Activated B cell treated with CpG ODN at 0.5 μM for 24 hours (primary cell): ENCODE measurements at regions not wholly inside any gene's neighbourhood (a gene's known extent, or its start where the extent isn't known, plus 50 kb on each side); places are given as distances from the start of the nearest gene placed in this dataset.
"Not testable (repeated sequence)": the region's sequence is repeated elsewhere in the genome, so short reads cannot be mapped to it uniquely, and the experiment has no call there.

ENCODE experiments used
- ATAC-seq: fragments of 200-7000 bp; cut with Tn5 transposase; one replicate; pipeline ENCODE4 v1.10.0; 2021; ENCODE audit warnings: low read depth, mild to moderate bottlenecking, moderate library complexity
- CTCF ChIA-PET: fragments of 350-600 bp; sonication (Branson Sonifier 250); formaldehyde crosslinking; loops from one replicate; lab custom pipeline; 2021; ENCODE audit warnings: antibody characterized with exemption; lab: Charles Lee
- POLR2A ChIA-PET: fragments of 350-600 bp; sonication (Branson Sonifier 250); formaldehyde crosslinking; loops from one replicate; lab custom pipeline; 2021; ENCODE audit warnings: antibody characterized with exemption; lab: Charles Lee
- DNase-seq: peaks from one replicate; pipeline ENCODE4 v3.0.0; 2022
- H3K27ac Mint-ChIP-seq: one replicate; pipeline ENCODE4 v1.8.0; 2020; ENCODE audit warnings: mixed read lengths
- H3K27me3 Mint-ChIP-seq: one replicate; pipeline ENCODE4 v1.8.0; 2021; ENCODE audit warnings: mixed read lengths
- H3K36me3 Mint-ChIP-seq: one replicate; pipeline ENCODE4 v1.8.0; 2021; ENCODE audit warnings: low read depth, mixed read lengths
- H3K4me1 Mint-ChIP-seq: one replicate; pipeline ENCODE4 v1.8.0; 2021; ENCODE audit warnings: mixed read lengths
- H3K4me3 Mint-ChIP-seq: one replicate; pipeline ENCODE4 v1.8.0; 2020; ENCODE audit warnings: mild to moderate bottlenecking, mixed read lengths
- H3K9me3 Mint-ChIP-seq: one replicate; pipeline ENCODE4 v1.8.0; 2020; ENCODE audit warnings: mixed read lengths
- CTCF ChIP-seq: fragments of 200-600 bp; IDR thresholded peaks from one replicate; pipeline ENCODE4 v1.8.0; 2022; ENCODE audit warnings: antibody characterized with exemption, mild to moderate bottlenecking
- intact Hi-C: fragments of 100-400 bp; cut with micrococcal nuclease; formaldehyde crosslinking; loops from one replicate; pipeline ENCODE4 v1.15.1; 2024

GRCh38 chr9:36521148-36521547 lies 51.5 kb upstream of the MELK start:
- Mint-ChIP-seq H3K27ac (no peak overlapping the region), H3K27me3 (peaks cover 4% of the 10 kb centered on the region), H3K9me3 (no peaks in the 10 kb centered on the region), H3K4me3 (no peak overlapping the region), H3K4me1 (no peaks in the 10 kb centered on the region), H3K36me3 (no peaks in the 10 kb centered on the region)
- POLR2A ChIA-PET: no interaction called here
- intact Hi-C loops: no loop called here
- CTCF ChIA-PET: no interaction called here
- DNase-seq (no peak), ATAC-seq (no peak)
- no peak for TF ChIP-seq CTCF

- ATAC-seq (no peak), DNase-seq (no peak)
- no peak for TF ChIP-seq CTCF
- ChIA-PET POLR2A (no interaction called here), CTCF (interaction anchor here (1.0 kb wide), 1 partner anchor 39 kb away, joined by 3 read pairs; no protein-coding TSS in a partner anchor)
- peaks cover 4% of the 10 kb centered on the region for H3K27me3 Mint-ChIP-seq
- intact Hi-C loops: no loop called here
- no peaks in the 10 kb centered on the region for H3K4me1 Mint-ChIP-seq
- no peaks in the 10 kb centered on the region for H3K9me3 Mint-ChIP-seq
- no peak overlapping the region for H3K27ac Mint-ChIP-seq
- H3K36me3 Mint-ChIP-seq: no peaks in the 10 kb centered on the region
- no peak overlapping the region for H3K4me3 Mint-ChIP-seq
These were observed 55.6 kb upstream of the MELK start for GRCh38 chr9:36517131-36517530.

GRCh38 chr9:36504156-36504555 lies 68.5 kb upstream of the MELK start:
- intact Hi-C loops: no loop called here
- Mint-ChIP-seq H3K9me3 (no peaks in the 10 kb centered on the region), H3K27ac (no peak overlapping the region), H3K4me1 (peaks cover 18% of the 10 kb centered on the region), H3K4me3 (no peak overlapping the region), H3K27me3 (peaks cover 5% of the 10 kb centered on the region), H3K36me3 (no peaks in the 10 kb centered on the region)
- ChIA-PET POLR2A (interaction anchor here (0.7 kb wide), 1 partner anchor 92 kb away, joined by 3 read pairs; no protein-coding TSS in a partner anchor), CTCF (no interaction called here)
- no peak for TF ChIP-seq CTCF
- ATAC-seq (no peak), DNase-seq (no peak)

GRCh38 chr9:36503172-36504088 lies 69.3 kb upstream of the MELK start:
- Mint-ChIP-seq H3K4me3 (no peak overlapping the region), H3K27me3 (no peaks in the 10 kb centered on the region), H3K4me1 (peaks cover 19% of the 10 kb centered on the region), H3K9me3 (no peaks in the 10 kb centered on the region), H3K27ac (no peak overlapping the region), H3K36me3 (no peaks in the 10 kb centered on the region)
- no peak for DNase-seq
- ATAC-seq: no peak
- TF ChIP-seq CTCF: no peak
- POLR2A ChIA-PET: interaction anchor here (0.7 kb wide), 1 partner anchor 91 kb away, joined by 3 read pairs; no protein-coding TSS in a partner anchor
- intact Hi-C loops: no loop called here
- CTCF ChIA-PET: no interaction called here

- no peak for ATAC-seq
- Mint-ChIP-seq H3K4me1 (peaks cover 19% of the 10 kb centered on the region), H3K9me3 (no peaks in the 10 kb centered on the region), H3K36me3 (no peaks in the 10 kb centered on the region), H3K27me3 (no peaks in the 10 kb centered on the region), H3K4me3 (no peak overlapping the region), H3K27ac (no peak overlapping the region)
- intact Hi-C loops: no loop called here
- no peak for TF ChIP-seq CTCF
- ChIA-PET POLR2A (interaction anchor here (0.6 to 1.1 kb wide), 2 partner anchors 10 to 14 kb away, joined by 3 to 5 read pairs; no protein-coding TSS in a partner anchor), CTCF (interaction anchor here (0.9 kb wide), 1 partner anchor 94 kb away, joined by 3 read pairs; no protein-coding TSS in a partner anchor)
- DNase-seq: no peak
These were observed 71.0 kb upstream of the MELK start for GRCh38 chr9:36501727-36502126.

- H3K9me3 Mint-ChIP-seq, H3K27me3 Mint-ChIP-seq, POLR2A ChIA-PET, ATAC-seq, H3K27ac Mint-ChIP-seq, H3K4me3 Mint-ChIP-seq, H3K36me3 Mint-ChIP-seq, intact Hi-C loops, DNase-seq: not testable (repeated sequence)
- H3K4me1 Mint-ChIP-seq: peaks cover 19% of the 10 kb centered on the region
- CTCF ChIA-PET: interaction anchor here (0.9 kb wide), 1 partner anchor 94 kb away, joined by 3 read pairs; no protein-coding TSS in a partner anchor
These were observed 71.8 kb upstream of the MELK start for GRCh38 chr9:36500931-36501330.
